HG03045 (cell line): ENCODE measurements at regions not wholly inside any gene's neighbourhood (a gene's known extent, or its start where the extent isn't known, plus 50 kb on each side); places are given as distances from the start of the nearest gene placed in this dataset.

ENCODE experiments used
- ATAC-seq: cut with Tn5 transposase; IDR thresholded peaks from one replicate; pipeline ENCODE4 v1.9.1; 2021; ENCODE audit warnings: mild to moderate bottlenecking, moderate library complexity; ENCODE audit not compliant: unreplicated experiment

DNA sequence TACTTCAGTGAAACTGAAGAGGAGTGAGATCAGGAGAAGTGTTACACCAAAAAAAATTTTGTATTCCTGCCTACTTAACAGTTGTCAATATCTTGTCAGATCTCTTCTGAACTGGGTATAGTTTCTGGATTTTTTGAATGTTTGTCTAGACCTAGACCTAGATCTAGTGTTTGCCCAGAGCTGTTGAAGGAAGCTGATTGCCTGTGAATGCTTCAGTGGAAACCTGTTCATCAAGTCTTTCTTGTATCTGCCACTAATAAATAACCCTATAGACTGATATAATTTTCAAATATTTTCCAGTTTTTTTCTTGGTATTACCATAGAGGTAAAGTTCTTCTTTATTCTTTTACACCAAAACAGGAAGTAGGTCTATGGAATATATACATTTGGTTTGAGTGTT lies 781.5 kb upstream of the FBXO33 start:
- no peak for ATAC-seq

DNA sequence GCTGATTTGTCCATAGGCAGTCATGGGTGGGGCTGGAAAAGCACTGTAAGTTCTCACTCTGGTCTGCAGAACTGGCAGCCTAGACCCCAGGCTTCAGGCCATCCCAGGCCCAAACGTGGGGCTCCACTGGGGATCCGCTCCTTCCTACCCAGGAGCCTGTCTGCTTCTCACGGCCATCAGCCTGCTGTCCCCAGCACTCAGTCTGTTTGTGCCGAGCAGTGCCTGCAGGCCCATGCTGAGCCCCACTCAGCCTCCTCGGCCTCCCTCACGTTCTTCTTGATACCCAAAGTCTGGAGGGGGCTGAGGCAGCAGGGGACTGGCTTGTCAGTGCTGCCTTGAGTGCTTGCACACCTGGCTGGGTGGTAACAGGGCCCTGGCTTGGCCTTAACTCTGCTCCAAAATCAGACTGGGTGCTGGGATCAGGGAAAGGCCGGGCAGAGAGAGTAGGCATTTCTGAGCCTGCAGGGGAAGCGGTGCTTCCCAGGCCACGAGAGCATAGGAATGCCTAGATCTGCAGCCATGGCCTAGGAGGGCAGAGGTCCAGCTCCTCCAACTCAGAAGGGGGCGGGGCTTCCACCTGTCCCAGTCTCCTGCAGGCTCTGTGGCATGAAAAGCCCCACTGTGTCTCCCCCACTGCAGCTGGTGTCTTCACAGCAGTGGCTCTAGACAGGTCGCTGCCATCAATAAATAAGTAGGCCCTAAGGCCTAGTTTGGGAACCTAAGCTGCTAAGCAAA lies 772.4 kb upstream of the FBXO33 start:
- ATAC-seq = no peak

DNA sequence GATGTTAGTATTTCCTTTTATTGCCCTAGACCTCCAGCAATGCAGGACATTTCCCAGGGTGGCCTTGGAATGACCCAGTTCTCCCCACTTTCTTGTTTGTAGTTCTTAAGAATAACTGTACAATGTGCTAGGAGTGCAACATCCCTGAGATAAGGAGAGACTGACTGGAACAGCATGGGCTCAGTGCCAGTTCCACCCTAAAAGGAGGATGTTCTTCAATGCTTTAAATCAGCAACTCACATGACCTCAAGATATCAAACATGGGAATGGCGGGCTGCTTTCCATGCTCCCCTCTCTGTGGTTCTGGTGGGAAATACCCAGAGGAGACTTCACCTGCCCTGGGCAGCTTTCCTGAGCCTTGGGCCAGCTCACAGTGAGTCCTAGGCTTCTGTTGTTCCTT lies 766.9 kb upstream of the FBXO33 start:
- ATAC-seq = no peak

DNA sequence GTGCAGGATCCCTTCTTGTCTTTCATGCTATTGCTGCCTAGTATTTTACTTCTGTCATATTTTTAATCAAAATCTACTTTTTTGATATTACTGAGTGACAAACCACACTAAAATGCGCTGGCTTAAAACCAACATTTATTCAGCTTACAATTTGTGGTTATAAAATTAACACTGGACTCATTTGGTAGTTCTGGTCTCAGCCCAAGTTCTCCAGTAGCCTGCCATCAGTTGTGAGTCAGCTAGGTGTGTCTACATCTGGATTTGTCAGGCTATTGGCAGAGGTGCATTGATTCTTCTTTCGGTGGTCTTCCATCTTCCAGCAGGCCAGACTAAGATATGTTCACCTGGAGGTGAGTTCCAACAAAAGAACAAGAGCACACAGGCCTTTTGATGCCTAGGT lies 765.1 kb upstream of the FBXO33 start:
- no peak for ATAC-seq

DNA sequence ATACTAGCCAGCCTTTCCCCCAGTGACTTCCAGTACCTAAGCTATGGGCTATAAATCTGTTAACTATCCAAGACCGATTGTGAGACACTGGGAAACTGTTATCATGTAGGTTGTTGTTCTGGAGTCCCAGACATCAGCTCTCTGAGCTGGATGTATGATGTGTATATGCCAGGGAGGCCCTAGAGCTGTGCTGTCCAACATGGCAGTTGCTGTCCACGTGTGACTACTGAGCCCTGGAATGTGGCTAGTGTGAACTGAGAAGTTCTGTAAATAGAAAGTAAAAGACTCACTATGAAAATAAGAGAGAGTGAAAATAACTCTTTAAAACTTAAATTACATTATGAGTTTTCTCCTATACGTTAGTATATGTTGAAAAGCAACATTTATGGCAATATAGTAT lies 755.8 kb upstream of the FBXO33 start:
- no peak for ATAC-seq

DNA sequence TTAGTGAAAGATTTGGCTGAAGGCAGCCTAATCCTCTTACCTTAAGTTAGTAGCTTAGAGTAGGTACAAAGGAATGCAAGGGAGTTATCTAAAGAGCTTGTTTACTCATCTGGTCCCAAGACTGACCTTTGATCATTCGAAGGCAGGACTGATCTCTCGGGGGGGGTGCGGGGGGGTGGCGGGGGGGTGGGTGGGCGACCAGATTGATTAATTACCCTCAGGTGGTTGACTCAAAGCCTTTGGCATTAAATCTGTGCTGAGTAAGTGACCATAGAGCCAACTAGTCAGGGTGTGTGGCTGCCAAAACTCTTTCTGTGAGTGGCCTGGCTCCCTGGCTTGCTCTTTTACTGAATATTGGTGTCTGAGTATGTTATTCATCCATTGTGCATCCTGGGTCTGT lies 731.9 kb upstream of the FBXO33 start:
- ATAC-seq = no peak

DNA sequence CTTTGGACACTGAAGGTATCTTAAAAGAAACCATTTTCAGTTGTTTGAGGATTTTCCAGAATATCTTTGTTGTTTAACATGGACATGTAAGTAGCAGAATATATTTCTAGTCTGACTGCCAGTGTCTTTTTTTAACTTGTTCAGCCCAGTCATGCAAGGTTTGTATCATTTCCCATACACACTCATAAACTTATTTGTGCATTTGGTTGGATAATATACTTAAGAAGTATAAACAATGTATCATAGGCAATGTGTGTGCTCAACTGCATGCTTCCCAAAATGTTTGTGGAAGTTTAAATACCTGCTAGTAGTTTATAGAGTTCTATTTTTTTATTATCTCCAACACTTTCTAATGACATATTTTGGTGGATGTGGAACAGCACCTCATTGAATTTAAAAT lies 707.4 kb upstream of the FBXO33 start:
- no peak for ATAC-seq

DNA sequence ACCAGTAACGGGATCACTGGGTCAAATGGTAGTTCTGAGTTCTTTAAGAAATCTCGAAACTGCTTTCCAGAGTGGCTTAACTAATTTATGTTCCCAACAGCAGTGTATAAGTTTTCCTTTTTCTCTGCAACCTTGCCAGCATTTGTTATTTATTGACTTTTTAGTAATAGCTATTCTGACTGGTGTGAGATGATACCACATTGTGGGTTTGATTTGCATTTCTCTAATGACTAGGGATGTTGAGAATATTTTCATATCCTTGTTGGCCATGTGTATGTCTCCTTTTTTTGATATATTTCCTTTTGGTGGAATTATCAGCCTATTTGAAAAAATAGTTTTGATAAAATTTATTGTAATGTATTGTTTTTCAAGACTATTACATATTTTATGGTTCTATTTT lies 701.2 kb upstream of the FBXO33 start:
- no peak for ATAC-seq

DNA sequence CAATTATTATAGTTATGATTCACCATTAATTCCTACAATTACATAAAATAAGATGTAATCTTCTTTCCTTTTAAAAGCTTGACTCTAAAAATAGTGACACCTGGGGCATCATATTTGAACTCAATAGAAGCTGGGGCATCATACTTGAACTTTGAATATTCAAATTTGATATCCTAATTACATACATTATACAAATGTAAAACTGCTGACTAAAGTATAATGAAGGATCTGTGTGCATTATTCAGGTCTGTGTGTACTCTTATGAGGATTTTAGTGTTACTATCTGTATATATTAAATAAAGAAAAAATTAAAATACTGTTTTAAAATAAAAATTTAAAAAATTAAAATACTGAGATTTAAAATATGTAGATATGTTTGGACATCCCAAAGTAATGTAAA lies 696.9 kb upstream of the FBXO33 start:
- no peak for ATAC-seq

DNA sequence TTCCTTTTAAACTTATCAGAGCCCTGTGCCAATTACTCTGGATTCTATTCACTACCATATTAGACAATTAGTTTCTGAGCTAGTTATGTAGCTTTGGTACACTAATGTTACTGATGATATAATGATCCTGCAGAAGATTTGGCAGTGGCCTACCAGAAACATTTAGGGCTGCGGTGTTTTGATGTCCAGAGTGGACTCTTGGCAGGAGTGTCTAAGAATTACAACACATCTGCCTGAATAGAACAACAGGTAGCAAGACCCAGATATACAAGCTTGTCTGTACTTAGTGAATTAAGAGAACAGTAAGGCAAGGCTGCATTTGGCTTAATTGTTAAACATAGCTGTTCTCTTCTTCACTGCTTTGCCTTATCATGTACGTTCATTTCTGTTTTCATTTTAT lies 691.6 kb upstream of the FBXO33 start:
- ATAC-seq = no peak

DNA sequence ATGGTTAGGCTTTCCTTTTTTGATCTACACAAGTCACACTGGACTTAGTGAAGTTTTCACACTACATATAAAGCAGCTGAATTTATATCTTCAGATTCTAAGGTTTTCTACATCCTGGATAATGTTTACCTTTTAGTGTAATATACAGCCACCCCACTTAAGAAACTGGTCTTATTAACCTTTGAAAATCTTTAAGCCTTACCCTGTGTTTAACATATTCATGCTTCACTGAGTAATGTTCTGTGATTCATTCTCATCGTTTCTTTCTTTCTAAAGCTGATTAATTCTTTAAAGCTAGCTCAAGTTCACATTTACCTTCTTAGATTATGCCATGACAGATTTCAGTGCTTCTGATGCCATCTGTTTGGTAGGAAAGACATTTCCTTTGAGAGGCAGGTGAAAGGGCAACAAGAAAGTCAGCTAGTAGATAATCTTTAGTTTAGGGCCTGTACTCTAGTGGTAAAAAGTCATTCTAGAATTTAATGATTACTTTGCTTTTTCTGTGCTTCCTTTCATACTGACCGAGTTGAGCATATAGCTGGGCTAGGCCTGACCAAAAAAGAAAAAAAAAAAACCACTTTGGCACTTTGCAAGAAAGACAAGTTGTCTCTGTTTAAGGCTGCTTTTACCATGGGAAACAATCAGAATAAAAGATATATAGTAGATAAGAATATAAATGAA lies 690.9 kb upstream of the FBXO33 start:
- ATAC-seq = no peak

DNA sequence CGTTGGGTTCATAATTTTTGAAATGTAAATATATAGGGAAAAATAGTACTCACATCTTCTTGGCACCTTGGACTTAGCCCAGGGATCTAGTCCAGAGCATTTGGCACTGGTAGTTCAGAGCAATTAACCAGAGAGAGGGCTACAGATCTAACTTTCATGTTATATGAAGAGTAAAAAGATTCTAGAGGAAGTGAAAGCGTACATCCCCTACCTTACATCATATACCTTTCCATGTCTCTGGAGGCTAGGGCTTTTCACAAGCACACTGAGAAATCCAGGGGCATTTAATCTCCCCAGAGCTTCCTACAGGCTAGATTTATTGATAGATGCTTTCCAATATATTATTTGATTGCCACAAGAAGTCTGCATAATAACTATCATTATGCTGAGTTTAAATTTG lies 687.5 kb upstream of the FBXO33 start:
- ATAC-seq = no peak

DNA sequence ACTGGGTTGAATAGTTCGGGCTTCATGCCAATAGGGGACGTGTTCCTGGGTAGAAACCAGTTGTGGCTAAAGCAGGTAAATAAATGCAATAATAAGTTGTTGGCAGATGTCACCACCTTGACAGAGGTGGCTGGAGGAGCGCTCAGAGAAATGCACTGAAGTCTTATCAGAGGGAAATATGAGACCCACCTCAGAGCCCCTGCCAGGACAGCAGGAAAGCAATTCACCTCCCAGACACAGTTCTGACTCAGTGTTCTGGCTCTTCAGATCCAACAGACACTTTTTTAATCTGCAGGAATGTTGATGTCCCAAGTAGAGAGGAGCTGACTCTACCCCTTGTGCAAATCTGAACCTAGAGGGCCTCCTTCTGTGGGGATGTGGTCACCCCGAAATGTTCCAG lies 687.1 kb upstream of the FBXO33 start:
- no peak for ATAC-seq

DNA sequence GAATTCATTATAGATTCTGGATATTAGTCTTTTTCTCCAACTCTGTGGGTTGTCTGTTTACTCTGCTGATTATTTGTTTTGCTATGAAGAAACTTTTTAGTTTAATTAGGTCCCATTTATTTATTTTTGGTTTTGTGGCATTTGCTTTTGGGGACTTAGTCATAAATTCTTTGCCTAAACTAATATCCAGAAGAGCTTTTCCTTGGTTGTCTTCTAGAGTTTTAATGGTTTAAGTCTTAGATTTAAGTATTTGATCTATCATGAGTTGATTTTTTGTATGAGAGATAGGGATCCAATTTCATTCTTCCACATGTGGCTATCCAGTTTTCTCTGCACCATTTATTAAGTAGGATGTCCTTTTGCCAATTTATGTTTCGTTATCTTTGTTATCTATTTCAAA lies 683.4 kb upstream of the FBXO33 start:
- ATAC-seq = no peak

DNA sequence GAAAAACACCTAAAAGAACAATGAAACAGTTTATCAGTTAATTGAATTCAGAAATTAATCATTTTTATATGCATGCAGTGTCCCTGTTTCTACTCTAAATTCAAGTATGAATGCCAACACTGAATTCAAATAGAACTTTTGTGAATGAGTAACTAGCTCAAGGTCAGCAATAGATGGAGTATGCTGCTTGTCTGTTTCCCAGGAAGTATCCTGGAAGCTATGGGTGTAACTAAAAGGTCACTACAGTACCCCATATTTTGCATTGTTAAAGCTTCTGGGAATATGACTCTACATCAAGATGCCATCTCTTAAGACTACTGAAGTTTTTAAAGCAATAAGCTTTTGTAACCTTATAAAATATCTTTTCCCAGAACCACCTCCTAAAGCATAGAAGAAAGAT lies 681.4 kb upstream of the FBXO33 start:
- no peak for ATAC-seq

DNA sequence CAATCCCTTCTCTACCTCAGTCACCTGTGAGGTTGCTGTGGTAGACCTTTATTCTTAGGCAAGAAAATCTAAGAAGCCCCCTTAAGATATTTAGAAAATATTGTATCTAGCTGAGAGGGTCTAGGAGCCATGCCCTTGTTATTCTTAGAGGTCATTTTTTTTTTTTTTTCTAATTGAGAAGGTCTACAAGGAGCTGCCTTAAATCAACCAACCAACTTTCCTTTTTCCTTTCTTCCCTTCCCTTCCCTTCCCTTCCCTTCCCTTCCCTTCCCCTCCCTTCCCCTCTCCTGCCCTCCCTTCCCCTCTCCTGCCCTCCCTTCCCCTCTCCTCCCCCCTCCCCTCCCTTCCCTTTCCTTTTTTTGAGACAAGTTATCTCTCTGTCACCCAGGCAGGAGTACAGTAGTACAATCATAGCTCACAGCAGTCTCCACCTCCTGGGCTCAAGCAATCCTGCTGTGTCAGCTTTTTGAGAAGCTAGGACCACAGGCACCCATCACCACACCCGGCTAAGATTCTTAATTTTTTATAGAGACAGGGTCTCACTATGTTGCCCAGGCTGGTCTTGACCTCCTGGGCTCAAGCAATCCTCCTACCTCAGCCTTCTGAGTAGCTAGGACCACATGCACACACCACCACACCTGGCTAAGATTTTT lies 668.4 kb upstream of the FBXO33 start:
- no peak for ATAC-seq

DNA sequence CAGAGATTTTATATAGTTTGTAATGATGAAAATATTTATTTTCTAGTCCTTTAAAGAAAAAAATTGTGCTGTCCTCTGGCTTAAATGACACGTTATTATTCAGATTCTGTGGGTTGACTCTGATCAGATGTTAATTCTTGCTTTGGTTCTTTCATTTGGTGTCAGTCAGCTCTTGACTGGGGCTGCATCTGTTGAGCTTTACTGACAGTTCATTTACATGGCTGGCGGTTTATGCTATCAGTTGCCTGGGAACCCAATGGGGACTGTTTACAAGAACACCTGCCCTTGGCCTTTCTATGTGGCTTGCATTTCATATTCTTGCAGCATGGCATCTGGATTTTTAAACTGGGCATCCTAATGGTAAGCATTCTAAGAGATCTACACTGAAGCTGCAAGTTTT lies 667.1 kb upstream of the FBXO33 start:
- ATAC-seq = no peak

DNA sequence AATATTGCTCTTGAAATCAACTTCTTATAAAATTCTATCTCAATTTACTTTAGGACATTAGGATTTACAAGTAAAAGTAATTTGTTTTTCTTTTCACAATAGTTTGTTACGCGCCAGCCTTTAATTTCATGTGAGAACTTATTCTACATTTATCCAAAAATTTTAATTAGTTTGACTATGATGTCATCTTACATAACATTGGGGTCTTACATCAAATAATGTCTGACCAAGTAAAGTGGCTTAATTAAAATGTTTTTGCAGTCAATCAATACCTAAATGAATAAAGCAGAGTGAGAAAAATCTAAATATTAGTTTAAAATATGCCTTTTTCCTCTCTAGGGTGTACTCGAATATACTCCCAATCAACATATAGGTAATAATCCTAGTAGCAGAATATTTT lies 666.2 kb upstream of the FBXO33 start:
- no peak for ATAC-seq

DNA sequence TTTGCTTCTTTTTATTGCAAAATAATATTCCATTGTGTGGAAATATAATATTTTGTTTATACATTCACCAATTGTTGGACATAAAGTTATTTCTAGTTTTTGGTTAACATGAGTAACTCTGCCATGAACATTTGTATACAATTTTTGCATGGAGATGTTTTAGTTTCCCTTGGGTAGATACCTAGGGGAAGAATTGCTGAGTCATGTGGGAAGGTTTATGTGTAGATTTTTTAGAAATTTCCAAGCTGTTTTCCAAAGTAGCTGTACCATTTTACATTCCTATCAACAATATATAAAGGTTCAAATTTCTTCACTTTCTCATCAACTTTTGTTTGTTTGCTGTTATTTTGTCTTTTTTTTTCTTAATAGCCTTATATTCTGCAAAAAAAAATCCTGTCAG lies 664.7 kb upstream of the FBXO33 start:
- ATAC-seq = no peak

DNA sequence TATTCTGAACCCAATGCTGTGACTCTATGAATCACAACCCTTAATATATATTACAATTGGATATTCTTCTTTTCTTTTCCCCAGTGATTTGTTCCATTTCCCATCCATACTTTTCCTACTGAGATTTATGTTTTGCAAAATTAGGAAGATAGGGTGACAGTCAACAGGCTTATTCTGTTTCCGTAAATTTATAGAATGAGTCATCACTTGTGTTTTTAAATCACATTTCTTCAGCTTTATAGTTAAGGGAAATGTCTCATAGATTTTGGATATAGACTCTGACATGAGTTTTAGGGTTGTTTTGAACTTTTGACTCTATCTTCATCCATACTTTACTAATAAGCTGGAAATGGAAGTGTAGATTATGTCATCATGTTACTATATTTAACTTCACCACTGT lies 661.6 kb upstream of the FBXO33 start:
- ATAC-seq = no peak

DNA sequence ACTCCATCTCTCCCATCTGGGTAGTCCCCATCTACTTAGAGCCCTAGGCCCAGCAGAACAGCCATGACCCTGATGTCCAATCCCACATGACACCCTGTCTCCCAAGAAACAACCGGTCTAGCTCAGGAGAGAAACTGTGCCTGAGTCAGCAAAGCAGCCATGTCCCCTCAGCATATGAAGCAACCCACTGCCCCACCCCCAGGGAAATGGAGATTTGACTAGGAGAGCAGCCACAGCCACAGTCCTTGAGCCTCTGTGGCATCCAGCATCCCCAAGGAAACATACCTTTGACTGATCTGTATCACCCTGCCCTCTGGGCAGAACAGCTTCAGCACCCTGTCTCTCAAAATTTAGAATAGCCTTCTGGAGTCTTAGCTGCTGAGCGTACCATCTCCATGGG lies 641.9 kb upstream of the FBXO33 start:
- no peak for ATAC-seq

DNA sequence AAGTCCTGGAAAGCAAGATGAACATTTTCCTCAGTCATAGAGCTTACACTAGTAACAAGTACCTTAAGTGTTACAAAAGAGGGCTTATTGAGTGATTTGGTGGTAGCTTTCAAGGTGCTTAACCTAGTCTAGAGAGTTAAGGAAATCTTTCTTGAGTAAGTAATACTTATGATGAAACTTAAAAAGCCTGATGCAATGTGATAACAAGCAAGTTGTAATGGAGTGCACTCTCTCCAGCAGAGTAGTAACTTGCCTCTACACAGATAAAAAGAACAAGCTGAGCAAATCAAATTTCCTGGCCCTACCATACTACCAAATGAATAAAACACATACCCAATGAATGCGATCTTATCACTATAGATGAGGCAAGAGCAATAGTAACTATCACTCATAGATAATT lies 639.9 kb upstream of the FBXO33 start:
- ATAC-seq = no peak
